A549 (cell line): ENCODE measurements at regions not wholly inside any gene's neighbourhood (a gene's known extent, or its start where the extent isn't known, plus 50 kb on each side); places are given as distances from the start of the nearest gene placed in this dataset.

ENCODE experiments used
- ATAC-seq, 2 experiments: fragments of 200-7000 bp in 1 of 2; fragments of >200 bp in 1 of 2; cut with Nextera tagmentation in 1 of 2; cut with Tn5 transposase in 1 of 2; 3 replicates each; pipeline versions ENCODE4 v1.8.0 to v1.9.1; 2018 to 2020; ENCODE audit warnings: mild to moderate bottlenecking in 1 of 2, moderate library complexity in 1 of 2
- CTCF ChIA-PET: fragments of 300-600 bp; sonication (Branson Sonifier 250); formaldehyde crosslinking; extraction: SDS; loops from one replicate; lab custom pipeline; 2021; ENCODE audit warnings: antibody characterized with exemption, inconsistent platforms; lab: Yijun Ruan, JAX
- POLR2A ChIA-PET: fragments of 350-600 bp; formaldehyde crosslinking; extraction: SDS; loops from one replicate; lab custom pipeline; 2021; ENCODE audit warnings: antibody characterized with exemption, inconsistent platforms; lab: Yijun Ruan, JAX
- DNase-seq, 2 experiments: peaks; one replicate each; pipeline versions ENCODE4 v3.0.0 to v3.0.0-alpha.2; 2011 to 2016; ENCODE audit warnings: low read depth in 1 of 2, low spot score in 1 of 2
- FAIRE-seq: peaks from 2 replicates; lab custom pipeline; 2011; peaks lifted over from hg19 to GRCh38; lab: Jason Lieb, UNC
- H3K27ac ChIP-seq, 2 experiments: fragments of >200 bp; sonication (Bioruptor Twin); formaldehyde crosslinking; 3 replicates each; pipeline ENCODE4 v1.5.1; 2016 to 2017
- H3K4me1 ChIP-seq: fragments of >200 bp; sonication (Bioruptor Twin); formaldehyde crosslinking; 3 replicates; pipeline ENCODE4 v1.6.1; 2016
- H3K4me2 ChIP-seq: fragments of >200 bp; sonication (Bioruptor Twin); formaldehyde crosslinking; 3 replicates; pipeline ENCODE4 v1.6.1; 2016
- H3K4me3 ChIP-seq: fragments of >200 bp; sonication (Bioruptor Twin); formaldehyde crosslinking; 3 replicates; pipeline ENCODE4 v1.5.1; 2016
- H3K9me3 ChIP-seq: fragments of >200 bp; sonication (Bioruptor Twin); formaldehyde crosslinking; 3 replicates; pipeline ENCODE4 v1.6.1; 2016
- ATOH8 ChIP-seq: fragments of 250-450 bp; sonication (Bioruptor Pico); IDR thresholded peaks from 2 replicates; pipeline ENCODE4 v1.5.0; 2020; ENCODE audit warnings: low read depth, mild to moderate bottlenecking, moderate library complexity
- CEBPB ChIP-seq, 2 experiments: fragments of >200 bp in 1 of 2; sonication (Bioruptor Twin) in 1 of 2; formaldehyde crosslinking in 1 of 2; IDR thresholded peaks; 2 replicates each; pipeline ENCODE4 v1.6.1; 2012 to 2016
- EHMT2 ChIP-seq: fragments of 200-600 bp; sonication (generic); IDR thresholded peaks from 2 replicates; pipeline ENCODE4 v1.6.1; 2016; ENCODE audit warnings: antibody characterized with exemption, low read depth, mild to moderate bottlenecking, moderate library complexity
- FOSL2 ChIP-seq, 2 experiments: fragments of 450-650 bp in 1 of 2; fragments of >200 bp in 1 of 2; sonication (Bioruptor Twin) in 1 of 2; formaldehyde crosslinking; IDR thresholded peaks; 2 replicates each; pipeline versions ENCODE4 v1.5.0 to v1.6.1; 2016 to 2020; ENCODE audit warnings: mild to moderate bottlenecking in 1 of 2, moderate library complexity in 1 of 2
- FOXS1 ChIP-seq: fragments of 250-450 bp; sonication (Bioruptor Pico); IDR thresholded peaks from 2 replicates; pipeline ENCODE4 v1.5.0; 2020; ENCODE audit warnings: mild to moderate bottlenecking, moderate library complexity
- HMGXB4 ChIP-seq: fragments of 250-450 bp; sonication (Bioruptor Pico); IDR thresholded peaks from 2 replicates; pipeline ENCODE4 v1.5.0; 2021; ENCODE audit warnings: mild to moderate bottlenecking, moderate library complexity, borderline replicate concordance
- JUNB ChIP-seq: fragments of >200 bp; sonication (Bioruptor Twin); formaldehyde crosslinking; IDR thresholded peaks from 2 replicates; pipeline ENCODE4 v1.6.1; 2016
- MYC ChIP-seq: IDR thresholded peaks from 2 replicates; pipeline ENCODE4 v1.6.1; 2012; ENCODE audit warnings: mild to moderate bottlenecking, inconsistent platforms, low read length, improper control_type of control experiment, borderline replicate concordance
- POLR2A ChIP-seq: IDR thresholded peaks from 2 replicates; pipeline ENCODE4 v1.6.1; 2012; ENCODE audit warnings: mild to moderate bottlenecking, low read length
- RAD21 ChIP-seq, 2 experiments: fragments of >200 bp in 1 of 2; sonication (Bioruptor Twin) in 1 of 2; formaldehyde crosslinking in 1 of 2; IDR thresholded peaks in 1 of 2; conservative IDR thresholded peaks in 1 of 2; 2 replicates in 1 of 2; 3 replicates in 1 of 2; pipeline ENCODE4 v1.6.1; 2012 to 2018; ENCODE audit warnings: inconsistent platforms in 1 of 2
- RARB ChIP-seq: fragments of 250-450 bp; sonication (Bioruptor Pico); IDR thresholded peaks from 2 replicates; pipeline ENCODE4 v1.8.0; 2021; ENCODE audit warnings: mild to moderate bottlenecking, moderate library complexity
- RCOR1 ChIP-seq: fragments of 150-350 bp; IDR thresholded peaks from 2 replicates; pipeline ENCODE4 v1.6.1; 2014; ENCODE audit warnings: antibody characterized with exemption, low read length, low read depth
- RNF2 ChIP-seq: fragments of 200-600 bp; sonication (generic); IDR thresholded peaks from 2 replicates; pipeline ENCODE4 v1.6.1; 2016; ENCODE audit warnings: low read depth, mild to moderate bottlenecking, antibody characterized with exemption, moderate library complexity, borderline replicate concordance
- TFCP2L1 ChIP-seq: fragments of 250-450 bp; sonication (Bioruptor Pico); IDR thresholded peaks from 2 replicates; pipeline ENCODE4 v1.5.0; 2021; ENCODE audit warnings: mild to moderate bottlenecking
- TP53 ChIP-seq: fragments of 250-450 bp; sonication (Bioruptor Pico); IDR thresholded peaks from 2 replicates; pipeline ENCODE4 v1.5.0; 2021; ENCODE audit warnings: mild to moderate bottlenecking, moderate library complexity
- ZC3H11A ChIP-seq: fragments of 450-650 bp; IDR thresholded peaks from 2 replicates; pipeline ENCODE4 v1.6.1; 2014; ENCODE audit warnings: antibody characterized with exemption, mild to moderate bottlenecking
- WGBS: methylation state at CpG from one replicate; pipeline ENCODE4 v1.1.6; 2017; ENCODE audit errors: missing lambda C conversion rate; 5-methylcytosine and 5-hydroxymethylcytosine counted together

DNA sequence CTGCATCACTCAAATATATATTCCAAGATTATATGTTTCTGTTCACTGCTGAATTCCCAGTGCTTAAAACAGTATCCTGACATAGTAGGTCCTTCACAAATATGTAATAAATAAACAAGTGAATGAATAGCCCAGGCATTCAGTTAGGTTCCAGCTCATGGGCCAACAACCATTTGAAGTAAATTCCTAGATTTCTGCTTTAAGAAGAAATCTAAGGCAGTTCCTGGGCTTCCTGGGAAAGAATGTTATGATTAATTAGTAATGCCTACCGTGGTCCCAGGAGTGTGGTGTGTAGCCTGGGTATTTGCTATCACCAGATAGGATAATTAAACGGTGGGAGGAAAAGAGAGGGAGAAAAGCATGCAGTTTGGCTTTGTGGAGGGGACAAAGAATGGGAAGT is 576.8 kb downstream of the SOX6 start:
- FAIRE-seq (no peak), ATAC-seq (no peak), DNase-seq (no peak)
- CTCF ChIA-PET = no interaction called here
- H3K9me3 ChIP-seq = no peaks in the 10 kb centered on the region
- 1% methylated on average over 2 of the region's 2 CpGs for WGBS
- H3K4me1 ChIP-seq = no peaks in the 10 kb centered on the region
- POLR2A ChIA-PET = no interaction called here
- TF ChIP-seq RNF2 (no peak), RARB (CRISPR knock-in tag) (no peak), CEBPB (IDR thresholded peaks at IDR 0.05) (no peak), HMGXB4 (CRISPR knock-in tag) (no peak), POLR2A (no peak), FOXS1 (CRISPR knock-in tag) (no peak), EHMT2 (no peak), FOSL2 (IDR thresholded peaks at IDR 0.05) (no peak), FOSL2 (CRISPR knock-in tag; IDR thresholded peaks at IDR 0.05) (no peak), JUNB (no peak)
- no peak overlapping the region for H3K4me3 ChIP-seq
- H3K4me2 ChIP-seq = no peak overlapping the region
- no peak overlapping the region for H3K27ac ChIP-seq

- ChIA-PET POLR2A (no interaction called here), CTCF (interaction anchor here (1.4 kb wide), 1 partner anchor 12 kb away, joined by 4 read pairs; no protein-coding TSS in a partner anchor)
- WGBS = 32% methylated on average over 5 of the region's 5 CpGs
These were observed 576.0 kb downstream of the SOX6 start for GRCh38 chr11:15780382-15780781.

DNA sequence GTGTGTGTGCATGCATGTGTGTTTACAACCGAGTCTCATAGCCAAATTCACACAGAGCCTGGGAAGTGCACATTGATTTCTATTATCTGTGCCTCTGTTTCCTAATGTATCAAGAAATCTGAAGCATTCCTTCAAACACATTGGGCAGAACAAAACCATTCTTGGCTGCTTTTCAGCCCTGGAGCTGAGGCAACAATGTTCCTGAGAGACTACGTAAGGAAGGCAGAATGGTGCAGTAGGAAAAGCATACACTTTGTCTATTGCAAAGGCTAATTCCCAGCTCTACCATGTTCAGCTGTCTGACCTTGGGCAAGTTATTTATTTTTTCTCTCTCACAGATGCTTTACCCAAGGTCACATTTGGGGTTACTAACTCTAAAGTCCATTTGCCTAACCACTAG is 575.5 kb downstream of the SOX6 start:
- FAIRE-seq = no peak
- CTCF ChIA-PET = interaction anchor here (1.1 to 1.4 kb wide), 2 partner anchors 12 to 832 kb away, joined by 3 to 4 read pairs; no protein-coding TSS in a partner anchor
- Histone ChIP-seq H3K4me1 (no peaks in the 10 kb centered on the region), H3K9me3 (no peaks in the 10 kb centered on the region), H3K4me3 (no peak overlapping the region), H3K27ac (no peak overlapping the region), H3K4me2 (no peak overlapping the region)
- DNase-seq = no peak
- 30% methylated on average over 2 of the region's 2 CpGs for WGBS
- ATAC-seq = no peak
- POLR2A ChIA-PET = no interaction called here
- TF ChIP-seq TP53 (CRISPR knock-in tag) (no peak), TFCP2L1 (CRISPR knock-in tag) (no peak), RCOR1 (no peak), ATOH8 (CRISPR knock-in tag) (no peak), RAD21 (conservative IDR thresholded peaks at IDR 0.05 in 1 of 2, IDR thresholded peaks at IDR 0.05 in 1 of 2) (no peak)

More at GRCh38 chr11:15780382-15780781, 576.0 kb downstream of the SOX6 start:
- no peak for TF ChIP-seq HMGXB4 (CRISPR knock-in tag)
- no peak for TF ChIP-seq ZC3H11A
- Histone ChIP-seq H3K9me3 (no peaks in the 10 kb centered on the region), H3K4me2 (no peak overlapping the region), H3K27ac (no peak overlapping the region), H3K4me1 (no peaks in the 10 kb centered on the region), H3K4me3 (no peak overlapping the region)
- no peak for ATAC-seq
- no peak for DNase-seq
- FAIRE-seq = no peak

DNA sequence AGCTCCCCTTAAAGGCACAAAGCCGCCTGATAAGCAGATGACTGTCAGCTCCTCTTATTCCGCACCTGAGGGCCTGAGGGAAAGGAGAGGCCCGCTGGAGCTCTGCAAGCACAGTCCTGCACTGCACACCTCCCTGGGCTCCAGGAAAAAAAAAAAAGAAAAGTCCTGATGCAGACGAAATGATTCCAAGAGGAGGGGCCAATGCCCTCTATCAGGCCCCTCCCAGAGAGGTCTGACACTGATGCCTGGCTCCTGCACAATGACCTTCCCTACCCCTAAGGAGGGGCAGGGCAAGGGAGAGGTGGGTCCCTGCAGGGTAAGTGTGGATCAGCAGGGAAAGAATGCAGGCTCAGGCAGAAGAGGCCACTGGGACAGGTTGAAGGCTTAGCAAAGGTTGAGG is 572.7 kb downstream of the SOX6 start:
- H3K9me3 ChIP-seq = no peaks in the 10 kb centered on the region
- FAIRE-seq (no peak), ATAC-seq (no peak), DNase-seq (no peak)
- CTCF ChIA-PET = interaction anchor here (2.1 kb wide), 1 partner anchor 11 kb away, joined by 9 read pairs; no protein-coding TSS in a partner anchor
- H3K27ac ChIP-seq = no peak overlapping the region
- H3K4me3 ChIP-seq = no peak overlapping the region
- H3K4me1 ChIP-seq = no peaks in the 10 kb centered on the region
- 18% methylated on average over 4 of the region's 4 CpGs for WGBS
- no peak for TF ChIP-seq MYC
- TF ChIP-seq, all 56 proteins: peak for 0
- H3K4me2 ChIP-seq = no peak overlapping the region
- POLR2A ChIA-PET = no interaction called here
